ENCODE measurements at regions not wholly inside any gene's neighbourhood (a gene's known extent, or its start where the extent isn't known, plus 50 kb on each side); places are given as distances from the start of the nearest gene placed in this dataset.

GRCh38 chr3:46093966-46094365, 66.7 kb upstream of the XCR1 start:
- DNase-seq (ENCODE audit: low read depth): no peak
- in situ Hi-C loops (cut with HindIII; ENCODE audit: low pct_unique_long_range_greater_than_20kb, low sequenced_read_pairs): no loop called here

DNA sequence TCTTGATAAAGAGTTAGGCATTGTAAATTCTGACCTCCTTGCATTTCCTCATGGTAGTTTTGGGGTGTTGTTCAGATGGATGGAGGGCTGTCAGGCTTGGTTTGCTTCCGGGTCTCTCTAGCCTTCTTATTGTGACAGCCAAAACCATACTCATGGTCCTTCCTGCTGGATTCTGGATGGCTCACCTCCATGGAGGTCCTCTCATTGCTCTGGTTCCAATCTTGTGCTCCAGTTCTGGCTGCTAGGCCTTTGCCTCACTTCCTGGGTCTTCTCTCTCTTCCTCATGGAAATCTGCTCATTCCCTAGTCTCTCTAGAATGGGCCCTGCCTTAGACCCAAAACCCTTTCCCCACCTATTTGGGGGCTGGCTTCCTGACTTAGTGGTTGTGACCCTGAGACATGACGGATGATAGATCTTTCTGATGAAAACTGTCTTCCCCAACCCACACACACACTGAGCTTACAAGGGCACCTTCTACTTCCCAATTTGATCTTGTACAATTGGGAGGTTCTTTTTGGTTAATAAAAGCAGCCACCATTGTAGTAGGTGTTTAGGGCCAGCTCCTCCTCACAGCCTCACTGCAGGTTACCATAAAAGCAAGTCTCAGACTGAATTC, 66.2 kb upstream of the XCR1 start:
- in situ Hi-C loops (cut with HindIII; ENCODE audit: low pct_unique_long_range_greater_than_20kb, low sequenced_read_pairs): no loop called here

GRCh38 chr3:46092702-46093080, 65.4 kb upstream of the XCR1 start:
- no peak for DNase-seq (ENCODE audit: low read depth)
- in situ Hi-C loops (cut with HindIII; ENCODE audit: low pct_unique_long_range_greater_than_20kb, low sequenced_read_pairs): no loop called here

More for the DNA sequence above, 66.2 kb upstream of the XCR1 start:
- no peak for DNase-seq (ENCODE audit: low read depth)

DNA sequence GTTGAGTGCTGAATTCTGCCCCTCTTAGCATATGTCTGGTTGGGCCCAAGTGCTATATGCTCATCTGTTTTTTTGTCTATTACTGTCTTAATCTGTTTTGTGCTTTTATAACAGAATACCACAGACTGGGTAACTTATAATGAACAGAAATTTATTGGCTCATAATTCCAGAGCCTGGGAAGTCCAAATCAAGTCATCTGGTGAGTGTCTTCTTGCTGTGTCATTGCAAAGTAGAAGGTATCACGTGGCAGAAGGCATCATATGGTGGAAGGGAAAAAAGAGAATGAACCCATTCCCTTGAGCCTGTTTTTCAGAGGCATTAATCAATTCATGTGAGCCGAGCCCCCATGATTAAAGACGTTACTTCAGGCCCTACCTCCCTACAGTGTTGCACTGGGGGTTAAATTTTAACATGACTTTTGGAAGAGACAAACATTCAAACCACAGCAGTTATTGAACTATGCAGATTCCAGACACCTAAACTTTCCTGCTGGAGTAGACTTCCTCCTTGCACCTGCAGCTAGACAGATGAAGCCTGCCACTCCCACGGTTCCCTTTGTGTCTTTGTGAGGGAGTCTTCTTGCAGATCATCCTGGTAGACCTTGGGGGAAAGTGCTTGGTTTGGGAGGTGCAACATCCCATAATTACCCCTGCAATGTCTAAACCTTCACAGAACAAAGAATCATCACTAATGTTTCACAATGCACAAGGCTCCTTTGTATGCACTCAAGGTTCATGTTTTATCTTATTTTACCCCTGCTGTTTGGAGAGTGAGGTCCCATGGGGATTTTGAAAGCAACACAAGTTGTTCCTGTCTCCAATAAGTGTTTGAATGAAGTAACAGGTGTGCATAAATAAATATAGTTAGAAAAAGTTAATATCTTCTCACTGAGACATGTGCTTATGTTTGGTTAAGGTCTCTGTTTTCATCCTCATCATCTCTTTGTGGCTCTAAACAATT, 64.7 kb upstream of the XCR1 start:
- in situ Hi-C loops (cut with HindIII; ENCODE audit: low pct_unique_long_range_greater_than_20kb, low sequenced_read_pairs): no loop called here
- peak; percentile 22 for DNase-seq (ENCODE audit: low read depth)

GRCh38 chr3:46091046-46091445, 63.8 kb upstream of the XCR1 start:
- in situ Hi-C loops (cut with HindIII; ENCODE audit: low pct_unique_long_range_greater_than_20kb, low sequenced_read_pairs): no loop called here
- DNase-seq (ENCODE audit: low read depth): no peak

GRCh38 chr3:46090161-46090591, 62.9 kb upstream of the XCR1 start:
- in situ Hi-C loops (cut with HindIII; ENCODE audit: low pct_unique_long_range_greater_than_20kb, low sequenced_read_pairs): no loop called here
- no peak for DNase-seq (ENCODE audit: low read depth)

GRCh38 chr3:46089237-46090011, 62.1 kb upstream of the XCR1 start:
- in situ Hi-C loops (cut with HindIII; ENCODE audit: low pct_unique_long_range_greater_than_20kb, low sequenced_read_pairs): no loop called here
- DNase-seq (ENCODE audit: low read depth): peak; percentile 73

- DNase-seq (ENCODE audit: low read depth): peak; percentile 18
- in situ Hi-C loops (cut with HindIII; ENCODE audit: low pct_unique_long_range_greater_than_20kb, low sequenced_read_pairs): no loop called here
These were observed 60.6 kb upstream of the XCR1 start for GRCh38 chr3:46087871-46088270.

DNA sequence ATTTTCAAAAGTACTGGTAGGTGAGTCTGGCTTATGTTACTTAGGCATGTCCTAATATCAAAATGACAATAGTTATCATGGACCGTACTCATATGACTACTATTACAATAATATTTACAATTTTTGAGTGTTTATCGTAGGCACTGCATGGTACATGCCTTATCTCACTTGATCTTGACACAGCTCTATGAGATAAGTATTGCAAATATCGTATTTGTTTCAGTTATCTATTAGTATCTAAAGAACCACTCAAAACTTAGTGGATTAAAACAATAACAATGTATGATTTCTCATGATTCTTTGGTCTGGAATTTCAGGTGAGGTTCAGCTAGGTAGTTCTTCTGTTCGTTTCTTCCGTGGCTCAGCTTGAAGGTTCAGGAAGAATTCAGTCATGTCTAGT, 59.7 kb upstream of the XCR1 start:
- no peak for DNase-seq (ENCODE audit: low read depth)
- in situ Hi-C loops (cut with HindIII; ENCODE audit: low pct_unique_long_range_greater_than_20kb, low sequenced_read_pairs): no loop called here

DNA sequence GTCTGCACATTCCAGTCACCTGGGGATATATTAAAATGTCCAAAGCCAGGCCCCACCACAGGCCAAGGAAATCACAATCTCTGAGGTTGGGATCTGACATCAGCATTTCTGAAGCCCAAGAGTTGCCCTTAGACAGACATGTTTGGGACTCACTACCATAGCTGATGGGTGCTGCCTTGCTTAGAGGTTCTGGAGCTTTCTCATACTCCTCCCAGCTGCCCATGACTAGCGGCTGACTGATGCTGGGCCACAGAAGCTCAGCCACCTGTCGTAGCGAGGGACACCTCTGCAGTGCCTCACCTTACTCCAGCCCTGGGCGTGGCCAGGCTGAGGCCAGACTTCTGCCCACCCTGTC, 58.8 kb upstream of the XCR1 start:
- in situ Hi-C loops (cut with HindIII; ENCODE audit: low pct_unique_long_range_greater_than_20kb, low sequenced_read_pairs): no loop called here
- no peak for DNase-seq (ENCODE audit: low read depth)

GRCh38 chr3:46085421-46086082, 58.3 kb upstream of the XCR1 start:
- in situ Hi-C loops (cut with HindIII; ENCODE audit: low pct_unique_long_range_greater_than_20kb, low sequenced_read_pairs): no loop called here

GRCh38 chr3:46083956-46084355, 56.7 kb upstream of the XCR1 start:
- in situ Hi-C loops (cut with HindIII; ENCODE audit: low pct_unique_long_range_greater_than_20kb, low sequenced_read_pairs): no loop called here
- no peak for DNase-seq (ENCODE audit: low read depth)

More at GRCh38 chr3:46085421-46086082, 58.3 kb upstream of the XCR1 start:
- DNase-seq (ENCODE audit: low read depth): no peak

GRCh38 chr3:46082849-46083248, 55.6 kb upstream of the XCR1 start:
- in situ Hi-C loops (cut with HindIII; ENCODE audit: low pct_unique_long_range_greater_than_20kb, low sequenced_read_pairs): no loop called here
- no peak for DNase-seq (ENCODE audit: low read depth)

DNA sequence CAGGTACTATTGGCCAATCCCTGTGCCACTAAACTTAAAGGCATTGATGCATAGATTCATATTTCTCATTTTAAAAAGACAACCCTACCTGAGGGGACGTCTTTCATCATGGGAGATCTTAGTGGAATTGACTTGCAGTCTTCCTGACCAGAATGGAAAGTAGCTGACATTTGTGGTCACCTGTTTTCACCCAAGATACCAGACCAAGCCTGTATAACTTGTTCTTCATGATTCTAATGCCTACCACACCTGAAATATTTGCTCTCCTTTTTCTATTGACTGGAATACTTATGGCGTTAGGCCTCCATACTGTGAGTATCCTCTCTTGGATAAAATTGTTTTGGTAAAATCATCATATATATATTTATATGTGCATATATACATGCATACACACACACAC, 54.7 kb upstream of the XCR1 start:
- in situ Hi-C loops (cut with HindIII; ENCODE audit: low pct_unique_long_range_greater_than_20kb, low sequenced_read_pairs): no loop called here
- no peak for DNase-seq (ENCODE audit: low read depth)

- no peak for DNase-seq (ENCODE audit: low read depth)
- in situ Hi-C loops (cut with HindIII; ENCODE audit: low pct_unique_long_range_greater_than_20kb, low sequenced_read_pairs): no loop called here
These were observed 53.7 kb upstream of the XCR1 start for GRCh38 chr3:46080969-46081345.

GRCh38 chr3:46080124-46080968, 53.1 kb upstream of the XCR1 start:
- no peak for DNase-seq (ENCODE audit: low read depth)

GRCh38 chr3:46078712-46079400, 51.6 kb upstream of the XCR1 start:
- peak; percentile 68 for DNase-seq (ENCODE audit: low read depth)
- in situ Hi-C loops (cut with HindIII; ENCODE audit: low pct_unique_long_range_greater_than_20kb, low sequenced_read_pairs): no loop called here

More at GRCh38 chr3:46080124-46080968, 53.1 kb upstream of the XCR1 start:
- in situ Hi-C loops (cut with HindIII; ENCODE audit: low pct_unique_long_range_greater_than_20kb, low sequenced_read_pairs): no loop called here
